ENCODE measurements at regions not wholly inside any gene's neighbourhood (a gene's known extent, or its start where the extent isn't known, plus 50 kb on each side); places are given as distances from the start of the nearest gene placed in this dataset.

GRCh38 chr7:47221826-47222225 is 360.1 kb downstream of the TNS3 start:
- Histone ChIP-seq H3K4me2 (ENCODE audit: low read depth, low read length) (no peak overlapping the region), H3K9ac (ENCODE audit: low read depth, low read length) (no peak overlapping the region), H3K56ac (ENCODE audit: extremely low read depth, insufficient read depth, low read length) (no peak overlapping the region), H3K27ac (ENCODE audit: insufficient read depth, low read length) (no peak overlapping the region), H3K27me3 (ENCODE audit: control insufficient read depth, insufficient read depth, low read length) (peaks cover 10% of the 10 kb centered on the region), H2AK5ac (ENCODE audit: low read depth, low read length) (no peak overlapping the region), H2BK120ac (ENCODE audit: low read depth, low read length) (no peak overlapping the region), H3K23ac (ENCODE audit: low read depth, low read length) (peak overlapping the region; percentile 86), H3K4me1 (ENCODE audit: control insufficient read depth, insufficient read depth, low read length) (no peaks in the 10 kb centered on the region), H2AFZ (replicated peaks; ENCODE audit: low read length, poor library complexity) (no peak overlapping the region), H4K91ac (ENCODE audit: insufficient read depth, low read depth, low read length) (no peak overlapping the region), H3K9me3 (ENCODE audit: control insufficient read depth, insufficient read depth, low read length) (no peaks in the 10 kb centered on the region), H2AK9ac (replicated peaks; ENCODE audit: low read depth, low read length, poor library complexity) (no peak overlapping the region), H4K20me1 (ENCODE audit: insufficient read depth, low read length) (no peaks in the 10 kb centered on the region), H3K4me3 (ENCODE audit: insufficient read depth, low read depth, low read length) (no peak overlapping the region), H2BK15ac (ENCODE audit: low read depth, low read length) (no peak overlapping the region), H3K9me1 (ENCODE audit: insufficient read depth, low read length) (peaks cover 3% of the 10 kb centered on the region; the same call in 1 of the 2 replicates), H3K18ac (ENCODE audit: low read depth, low read length) (no peak overlapping the region), H3K14ac (replicated peaks; ENCODE audit: low read depth, low read length) (peak overlapping the region; percentile 78; the same call in 1 of the 2 replicates), H4K5ac (ENCODE audit: low read depth, low read length) (no peak overlapping the region), H3K4ac (ENCODE audit: low read depth, low read length) (no peak overlapping the region), H3K79me1 (ENCODE audit: low read depth in 1 of 2, low read length in 2 of 2) (no peaks in the 10 kb centered on the region), H2BK20ac (ENCODE audit: low read depth, low read length) (no peak overlapping the region), H4K8ac (ENCODE audit: low read depth in 2 of 2, low read length in 2 of 2) (no peak overlapping the region), H2BK5ac (ENCODE audit: low read depth, low read length, poor library complexity, severe bottlenecking) (no peak overlapping the region), H3K36me3 (ENCODE audit: control insufficient read depth, insufficient read depth, low read length) (no peaks in the 10 kb centered on the region)
- BruUV-seq (replicated peaks) = no TSS peak
- TF ChIP-seq CHD1 (IDR thresholded peaks at IDR 0.05; ENCODE audit: low read depth, low read length) (no peak), MXI1 (IDR thresholded peaks at IDR 0.05; ENCODE audit: borderline replicate concordance, low read depth, low read length) (no peak), BHLHE40 (IDR thresholded peaks at IDR 0.05; ENCODE audit: low read depth, low read length) (no peak), RAD21 (IDR thresholded peaks at IDR 0.05; ENCODE audit: low read length) (no peak), CEBPB (IDR thresholded peaks at IDR 0.05; ENCODE audit: low read depth, low read length) (no peak), MAFK (IDR thresholded peaks at IDR 0.05; ENCODE audit: low read depth, low read length) (no peak), MAZ (IDR thresholded peaks at IDR 0.05; ENCODE audit: borderline replicate concordance, low read depth, low read length) (no peak), ELK1 (IDR thresholded peaks at IDR 0.05; ENCODE audit: borderline replicate concordance, low read depth, low read length) (no peak), RCOR1 (IDR thresholded peaks at IDR 0.05; ENCODE audit: insufficient replicate concordance, low read length) (no peak), SMC3 (IDR thresholded peaks at IDR 0.05; ENCODE audit: low read depth, low read length) (no peak), USF2 (IDR thresholded peaks at IDR 0.05; ENCODE audit: low read depth, low read length) (no peak)
- dilution Hi-C loops (cut with HindIII; ENCODE audit: low sequenced_read_pairs, unreplicated experiment) = no loop called here
- POLR2A ChIA-PET (ENCODE audit: unreplicated experiment) = no interaction called here
- CTCF ChIA-PET = no interaction called here
- DNase-seq (peak; percentile 19), ATAC-seq (ENCODE audit: low read depth) (no peak)
- in situ Hi-C loops (cut with MboI; ENCODE audit: low sequenced_read_pairs) = no loop called here
- WGBS, 2 experiments (ENCODE audit: extremely low coverage in 2 of 2, insufficient read length in 1 of 2) = no CpG with 5 or more reads among the region's 3 CpGs
- intact Hi-C loops (cut with micrococcal nuclease) = no loop called here

Data from IMR-90 (cell line).